Kidney (tissue), 13 donors: ENCODE measurements at regions not wholly inside any gene's neighbourhood (a gene's known extent, or its start where the extent isn't known, plus 50 kb on each side); places are given as distances from the start of the nearest gene placed in this dataset.

Experiments used
- DNase-seq, 5 donors: peaks; one replicate each; pipeline ENCODE4 v3.0.0-alpha.2; 2013 to 2020
- FAIRE-seq: peaks from 2 replicates; lab custom pipeline; 2012; peaks lifted over from hg19 to GRCh38; lab: Jason Lieb, UNC
- H3K27ac ChIP-seq, 2 donors: one replicate each; pipeline ENCODE4 v1.7.0; 2013; ENCODE audit warnings: low read depth in 2 of 2, low read length in 2 of 2, inconsistent platforms in 1 of 2
- H3K27me3 ChIP-seq: one replicate; pipeline ENCODE4 v1.7.1; 2013; ENCODE audit warnings: low read length, inconsistent platforms; ENCODE audit not compliant: control insufficient read depth, insufficient read depth
- H3K36me3 ChIP-seq, 3 donors: one replicate each; pipeline versions ENCODE4 v1.7.0 to v1.7.1; 2013; ENCODE audit warnings: low read length in 3 of 3, control low read depth in 1 of 3, inconsistent platforms in 1 of 3; ENCODE audit not compliant: insufficient read depth in 3 of 3, control insufficient read depth in 2 of 3
- H3K4me1 ChIP-seq, 3 donors: one replicate each; pipeline versions ENCODE4 v1.7.0 to v1.7.1; 2013; ENCODE audit warnings: low read length in 3 of 3, inconsistent platforms in 1 of 3, low read depth in 1 of 3; ENCODE audit not compliant: control insufficient read depth in 2 of 3, insufficient read depth in 2 of 3
- H3K4me3 ChIP-seq, 3 donors: one replicate each; pipeline versions ENCODE4 v1.7.0 to v1.8.1; 2013; ENCODE audit warnings: low read length in 3 of 3, control low read depth in 1 of 3, inconsistent platforms in 1 of 3
- H3K9ac ChIP-seq, 3 donors: one replicate each; pipeline versions ENCODE4 v1.7.0 to v1.7.1; 2013; ENCODE audit warnings: low read length in 3 of 3, control low read depth in 1 of 3, inconsistent platforms in 1 of 3
- H3K9me3 ChIP-seq, 3 donors: one replicate each; pipeline versions ENCODE4 v1.7.0 to v1.7.1; 2013; ENCODE audit warnings: low read length in 3 of 3, control low read depth in 1 of 3, inconsistent platforms in 1 of 3; ENCODE audit not compliant: control insufficient read depth in 2 of 3, insufficient read depth in 1 of 3
- intact Hi-C: fragments of 100-400 bp; cut with DNase I; formaldehyde crosslinking; loops from one replicate; pipeline ENCODE4 v1.11.1; 2022
- TF ChIP-seq, protein P1 (sequence below): IDR thresholded peaks from 3 replicates; pipeline ENCODE4 v1.5.1; 2012; ENCODE audit warnings: mild to moderate bottlenecking, moderate library complexity, borderline replicate concordance; ENCODE audit not compliant: insufficient read depth; ENCODE audit errors: extremely low read depth
- donor health status: control.
- donor health status: control.
- donor health status: control.
- donor health status: control.
- donor health status: control.
- donor health status: DM: yes; HTN: yes; CAD: no.
- donor health status: Normal renal cell carcinoma (clear cell type).

DNA sequence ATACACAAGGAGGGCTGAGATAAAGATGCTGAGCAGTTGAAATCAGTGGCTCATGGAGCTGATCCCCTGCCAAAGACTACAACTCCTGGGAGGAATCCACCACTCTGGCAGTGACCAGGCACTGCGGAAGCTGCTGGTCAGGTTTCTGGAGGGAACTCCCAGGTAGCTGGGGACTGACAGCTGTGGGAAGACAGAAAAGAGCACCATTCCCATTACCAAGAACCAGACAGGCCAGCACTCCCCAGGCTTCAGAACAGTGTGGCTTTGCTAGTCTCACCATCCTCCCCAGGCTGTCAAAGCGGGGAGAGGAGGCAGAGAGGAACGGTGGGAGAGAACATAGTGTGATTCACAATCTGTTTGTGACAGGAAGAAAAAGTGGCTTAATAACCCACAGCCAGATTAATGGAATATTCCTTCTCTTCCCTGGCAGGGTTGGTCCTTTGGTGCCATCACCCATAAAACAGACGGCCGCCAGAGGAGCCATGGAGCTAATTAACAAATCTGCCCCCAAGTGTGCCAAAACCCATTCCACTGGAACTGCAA lies 92.1 kb downstream of the MAB21L3 start:
- FAIRE-seq, result no peak

DNA sequence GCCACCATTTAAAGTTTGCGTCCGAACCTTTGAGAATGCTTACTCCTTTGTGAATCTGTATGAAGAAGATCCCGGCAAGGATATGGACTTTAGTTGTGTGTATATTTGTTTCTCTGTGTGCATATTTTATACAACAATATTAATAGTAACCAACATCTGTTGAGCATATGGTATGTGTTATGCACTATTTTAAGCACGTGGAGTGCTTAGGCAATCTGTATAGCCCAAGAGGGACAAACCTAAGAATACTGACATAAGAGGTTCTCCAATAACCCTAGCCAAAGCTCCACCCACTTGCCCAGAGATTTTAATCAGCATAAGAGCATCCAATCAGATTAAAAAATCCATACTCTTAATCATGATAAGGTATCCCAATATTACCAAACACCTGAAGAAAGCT lies 92.7 kb downstream of the MAB21L3 start:
- FAIRE-seq (no peak), DNase-seq (no peak)
- H3K9me3 ChIP-seq, result peaks cover 0 to 3% (median 0%) of the 10 kb centered on the region in 3 donors
- no peak overlapping the region for H3K4me3 ChIP-seq
- H3K27me3 ChIP-seq, result no peaks in the 10 kb centered on the region
- H3K4me1 ChIP-seq, result no peaks in the 10 kb centered on the region
- TF ChIP-seq, protein P1, sequence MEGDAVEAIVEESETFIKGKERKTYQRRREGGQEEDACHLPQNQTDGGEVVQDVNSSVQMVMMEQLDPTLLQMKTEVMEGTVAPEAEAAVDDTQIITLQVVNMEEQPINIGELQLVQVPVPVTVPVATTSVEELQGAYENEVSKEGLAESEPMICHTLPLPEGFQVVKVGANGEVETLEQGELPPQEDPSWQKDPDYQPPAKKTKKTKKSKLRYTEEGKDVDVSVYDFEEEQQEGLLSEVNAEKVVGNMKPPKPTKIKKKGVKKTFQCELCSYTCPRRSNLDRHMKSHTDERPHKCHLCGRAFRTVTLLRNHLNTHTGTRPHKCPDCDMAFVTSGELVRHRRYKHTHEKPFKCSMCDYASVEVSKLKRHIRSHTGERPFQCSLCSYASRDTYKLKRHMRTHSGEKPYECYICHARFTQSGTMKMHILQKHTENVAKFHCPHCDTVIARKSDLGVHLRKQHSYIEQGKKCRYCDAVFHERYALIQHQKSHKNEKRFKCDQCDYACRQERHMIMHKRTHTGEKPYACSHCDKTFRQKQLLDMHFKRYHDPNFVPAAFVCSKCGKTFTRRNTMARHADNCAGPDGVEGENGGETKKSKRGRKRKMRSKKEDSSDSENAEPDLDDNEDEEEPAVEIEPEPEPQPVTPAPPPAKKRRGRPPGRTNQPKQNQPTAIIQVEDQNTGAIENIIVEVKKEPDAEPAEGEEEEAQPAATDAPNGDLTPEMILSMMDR, result no peak
- intact Hi-C loops, result no loop called here
- H3K36me3 ChIP-seq, result no peaks in the 10 kb centered on the region
- no peak overlapping the region for H3K27ac ChIP-seq
- H3K9ac ChIP-seq, result no peak overlapping the region

More for the DNA sequence above, 92.1 kb downstream of the MAB21L3 start:
- Histone ChIP-seq H3K4me1 (no peaks in the 10 kb centered on the region), H3K27ac (no peak overlapping the region), H3K9ac (no peak overlapping the region), H3K36me3 (no peaks in the 10 kb centered on the region), H3K4me3 (no peak overlapping the region), H3K27me3 (no peaks in the 10 kb centered on the region), H3K9me3 (peaks cover 0 to 3% (median 0%) of the 10 kb centered on the region in 3 donors)
- TF ChIP-seq, protein P1, result no peak
- no peak for DNase-seq
- intact Hi-C loops, result no loop called here

DNA sequence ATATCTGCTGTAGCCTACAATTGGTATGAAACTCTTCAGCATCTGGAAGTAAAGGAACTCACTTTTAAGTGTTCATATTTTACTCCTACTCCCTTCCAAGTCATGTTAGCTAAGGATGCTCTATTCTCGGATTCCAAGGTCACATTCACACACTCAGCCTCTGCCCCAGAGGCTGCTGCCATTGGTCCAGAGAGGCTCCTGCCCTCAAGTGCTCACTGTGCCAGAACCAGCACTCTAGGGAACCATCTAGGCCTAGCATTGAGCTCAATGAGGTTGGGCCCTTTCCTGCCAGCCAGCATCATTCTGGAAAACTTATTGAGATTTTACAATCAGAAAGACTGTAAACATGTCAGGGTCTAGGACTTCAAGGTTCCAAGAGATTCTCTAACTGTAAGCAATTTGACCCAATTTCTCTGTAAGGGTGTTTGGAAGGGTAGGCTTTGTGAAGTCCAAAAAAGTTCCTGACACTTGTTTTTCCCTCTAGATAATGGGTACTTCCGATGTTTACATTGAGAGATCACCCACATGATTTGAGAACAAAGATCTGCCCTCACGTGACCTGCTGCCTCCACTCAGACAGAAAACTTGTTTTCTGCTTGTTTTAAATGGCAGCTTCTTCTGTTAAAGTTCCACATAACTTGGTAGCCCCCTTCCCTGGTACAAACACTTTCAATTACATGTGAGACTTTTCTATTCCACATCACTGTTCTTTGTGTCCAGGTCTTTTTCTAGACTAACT lies 94.9 kb downstream of the MAB21L3 start:
- Histone ChIP-seq H3K27me3 (no peaks in the 10 kb centered on the region), H3K27ac (no peak overlapping the region), H3K4me3 (no peak overlapping the region), H3K9me3 (peaks cover 0 to 3% (median 0%) of the 10 kb centered on the region in 3 donors), H3K4me1 (no peaks in the 10 kb centered on the region), H3K36me3 (no peaks in the 10 kb centered on the region), H3K9ac (no peak overlapping the region)
- intact Hi-C loops, result no loop called here
- no peak for DNase-seq
- TF ChIP-seq, protein P1, result no peak
- FAIRE-seq, result no peak
